GM18870 (cell line): ENCODE measurements at regions not wholly inside any gene's neighbourhood (a gene's known extent, or its start where the extent isn't known, plus 50 kb on each side); places are given as distances from the start of the nearest gene placed in this dataset.
"Not testable (repeated sequence)": the region's sequence is repeated elsewhere in the genome, so short reads cannot be mapped to it uniquely, and the experiment has no call there.

ENCODE experiments used
- ATAC-seq: cut with Tn5 transposase; IDR thresholded peaks from one replicate; pipeline ENCODE4 v1.9.1; 2021; ENCODE audit warnings: moderate library complexity; ENCODE audit not compliant: unreplicated experiment

GRCh38 chr7:98727146-98727709, 110.1 kb downstream of the NPTX2 start:
- ATAC-seq: no peak

GRCh38 chr7:98728555-98728954, 111.5 kb downstream of the NPTX2 start:
- no peak for ATAC-seq

GRCh38 chr7:98729121-98729520, 112.0 kb downstream of the NPTX2 start:
- ATAC-seq: no peak

GRCh38 chr7:98730326-98730725, 113.2 kb downstream of the NPTX2 start:
- ATAC-seq: no peak

- ATAC-seq: no peak
Observed at GRCh38 chr7:98731651-98732050, 114.6 kb downstream of the NPTX2 start.

- ATAC-seq: no peak
Observed at GRCh38 chr7:98733036-98733435, 116.0 kb downstream of the NPTX2 start.

GRCh38 chr7:98735801-98736200, 118.7 kb downstream of the NPTX2 start:
- ATAC-seq: no peak

- not testable (repeated sequence) for ATAC-seq
Observed at GRCh38 chr7:98736461-98736860, 119.4 kb downstream of the NPTX2 start.

GRCh38 chr7:98737176-98737575, 120.1 kb downstream of the NPTX2 start:
- ATAC-seq: no peak

GRCh38 chr7:98740643-98741042, 123.6 kb downstream of the NPTX2 start:
- ATAC-seq: no peak

GRCh38 chr7:98745722-98746318, 124.0 kb downstream of the TMEM130 start:
- ATAC-seq: no peak

GRCh38 chr7:98748090-98748489, 121.7 kb downstream of the TMEM130 start:
- ATAC-seq: no peak

GRCh38 chr7:98753176-98753575, 116.6 kb downstream of the TMEM130 start:
- ATAC-seq: no peak

GRCh38 chr7:98753989-98754479, 115.8 kb downstream of the TMEM130 start:
- ATAC-seq: no peak

GRCh38 chr7:98755138-98755898, 114.5 kb downstream of the TMEM130 start:
- no peak for ATAC-seq

GRCh38 chr7:98758157-98758556, 111.7 kb downstream of the TMEM130 start:
- ATAC-seq: no peak

GRCh38 chr7:98760201-98760651, 109.6 kb downstream of the TMEM130 start:
- no peak for ATAC-seq

- no peak for ATAC-seq
Observed at GRCh38 chr7:98761225-98761624, 108.6 kb downstream of the TMEM130 start.

- no peak for ATAC-seq
Observed at GRCh38 chr7:98762620-98763019, 107.2 kb downstream of the TMEM130 start.

GRCh38 chr7:98763441-98763840, 106.4 kb downstream of the TMEM130 start:
- ATAC-seq: no peak

- ATAC-seq: no peak
Observed at GRCh38 chr7:98764946-98765345, 104.9 kb downstream of the TMEM130 start.

GRCh38 chr7:98770085-98770484, 99.7 kb downstream of the TMEM130 start:
- ATAC-seq: not testable (repeated sequence)
